HG03108 (cell line): ENCODE measurements at regions not wholly inside any gene's neighbourhood (a gene's known extent, or its start where the extent isn't known, plus 50 kb on each side); places are given as distances from the start of the nearest gene placed in this dataset.
"Not testable (repeated sequence)": the region's sequence is repeated elsewhere in the genome, so short reads cannot be mapped to it uniquely, and the experiment has no call there.

Experiments
- ATAC-seq: cut with Tn5 transposase; IDR thresholded peaks from one replicate; pipeline ENCODE4 v1.9.1; 2021; ENCODE audit warnings: moderate library complexity; ENCODE audit not compliant: unreplicated experiment

GRCh38 chr21:27881331-27881730, 914.4 kb upstream of the ADAMTS5 start:
- ATAC-seq = not testable (repeated sequence)

GRCh38 chr21:27872411-27872810, 905.5 kb upstream of the ADAMTS5 start:
- ATAC-seq = not testable (repeated sequence)

DNA sequence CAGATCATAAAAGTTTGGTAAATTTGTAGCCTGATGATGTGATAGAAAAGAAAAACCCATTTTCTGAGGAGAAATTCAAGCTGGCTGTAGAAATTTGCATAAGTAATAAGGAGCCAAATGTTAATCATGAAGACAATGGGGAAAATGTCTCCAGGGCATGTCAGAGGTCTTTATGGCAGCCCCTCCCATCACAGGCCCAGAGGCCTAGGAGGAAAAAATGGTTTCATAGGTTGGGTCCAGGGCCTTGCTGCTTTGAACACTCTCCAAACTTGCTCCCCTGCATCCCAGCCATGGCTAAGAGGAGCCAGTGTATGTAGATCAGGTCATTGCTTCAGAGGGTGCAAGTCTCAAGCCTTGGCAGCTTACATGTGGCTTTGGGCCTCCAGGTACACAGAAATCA, 903.9 kb upstream of the ADAMTS5 start:
- ATAC-seq = not testable (repeated sequence)

DNA sequence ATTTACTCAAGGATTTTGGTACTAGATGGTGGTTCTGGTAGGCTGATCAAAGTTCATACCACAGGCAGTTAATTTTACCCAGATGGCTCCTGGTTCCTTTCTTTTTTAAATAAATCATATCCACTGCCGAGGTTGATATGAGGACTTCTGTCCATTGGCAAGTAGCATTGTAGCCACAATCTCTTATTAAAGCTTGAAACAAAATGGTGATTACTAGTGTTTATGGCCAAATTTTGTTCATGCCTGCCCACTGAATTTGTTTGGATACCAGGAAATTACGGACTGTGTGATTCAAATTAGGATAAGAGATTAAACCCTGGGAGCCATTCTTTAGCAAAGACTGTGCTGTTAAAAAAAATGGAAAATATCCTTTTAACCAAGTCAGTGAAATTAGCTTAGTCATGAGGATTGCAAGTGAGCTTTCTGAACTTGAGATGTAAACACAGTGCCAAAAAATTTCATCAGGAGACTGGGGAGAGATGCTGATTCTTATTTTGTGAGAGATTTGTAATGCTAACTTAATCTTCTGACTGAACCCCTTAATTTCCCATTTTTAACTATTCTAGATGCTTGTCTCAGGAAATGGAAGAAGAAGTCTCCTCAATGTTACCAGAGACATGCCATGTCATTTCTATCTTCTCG, 893.5 kb upstream of the ADAMTS5 start:
- not testable (repeated sequence) for ATAC-seq

DNA sequence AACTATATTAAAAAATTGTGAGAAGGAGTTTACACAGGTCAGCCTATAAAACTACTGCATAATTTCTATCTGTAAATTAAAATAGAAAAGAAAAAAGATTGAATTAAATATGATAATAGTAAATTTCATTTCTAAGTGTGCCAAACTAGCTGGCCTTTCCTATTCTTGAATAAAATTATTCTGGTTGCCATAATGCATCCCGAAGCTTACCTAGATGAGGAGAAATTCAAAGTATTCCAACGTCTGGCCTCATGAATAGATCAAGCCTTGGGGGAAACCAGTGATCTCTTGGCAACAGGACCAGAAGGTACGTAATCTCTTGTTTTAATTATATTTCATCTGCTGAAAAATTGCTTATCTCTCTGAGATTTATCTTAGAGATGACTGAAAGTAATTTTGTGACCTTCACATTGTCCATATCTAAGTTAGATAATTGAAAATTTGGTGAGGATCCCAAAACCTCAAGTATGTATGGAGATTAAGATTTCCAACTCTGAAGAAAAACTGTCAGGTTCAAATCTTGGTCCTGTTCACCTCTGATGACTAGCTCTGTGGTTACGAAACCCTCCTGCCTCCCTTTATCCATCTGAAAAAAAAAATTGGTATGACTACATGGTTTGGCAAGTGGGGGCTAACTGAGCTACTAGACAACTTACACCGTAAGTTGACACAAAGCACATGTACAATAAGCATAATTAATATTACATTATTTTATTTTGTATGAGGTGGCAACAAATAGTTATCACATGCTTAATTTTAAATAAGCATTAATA, 891.4 kb upstream of the ADAMTS5 start:
- ATAC-seq = not testable (repeated sequence)

GRCh38 chr21:27856988-27857387, 890.1 kb upstream of the ADAMTS5 start:
- ATAC-seq = not testable (repeated sequence)

- no peak for ATAC-seq
These were observed 874.3 kb upstream of the ADAMTS5 start for GRCh38 chr21:27841084-27841672.

GRCh38 chr21:27840262-27840661, 873.4 kb upstream of the ADAMTS5 start:
- ATAC-seq = no peak

DNA sequence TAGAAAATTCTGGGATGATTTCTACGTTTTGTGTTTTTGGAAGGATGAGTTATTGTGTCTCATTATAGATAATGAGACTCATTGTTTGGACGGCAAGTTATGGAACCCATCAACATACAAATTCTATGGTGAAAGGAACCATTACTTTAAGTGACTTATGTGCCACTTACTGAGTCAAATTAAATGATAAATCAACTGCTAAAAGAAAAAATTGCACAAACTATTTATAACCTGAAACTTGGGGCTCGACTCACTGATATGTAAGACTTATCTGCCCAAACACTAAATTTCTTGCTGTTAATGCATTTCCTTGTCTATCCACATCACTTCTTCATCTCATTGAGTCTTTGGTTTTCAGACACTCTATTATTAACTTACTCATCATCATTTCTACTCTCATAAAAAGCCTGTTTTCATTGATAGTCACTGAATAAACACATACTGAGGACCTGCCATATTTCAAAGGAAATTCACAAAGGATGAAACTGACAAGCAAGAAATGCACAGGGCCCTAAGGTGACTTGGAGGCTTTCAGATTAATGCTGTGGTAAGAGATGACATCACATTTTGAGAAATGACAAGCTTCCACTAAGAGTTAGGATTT, 872.7 kb upstream of the ADAMTS5 start:
- ATAC-seq = no peak

DNA sequence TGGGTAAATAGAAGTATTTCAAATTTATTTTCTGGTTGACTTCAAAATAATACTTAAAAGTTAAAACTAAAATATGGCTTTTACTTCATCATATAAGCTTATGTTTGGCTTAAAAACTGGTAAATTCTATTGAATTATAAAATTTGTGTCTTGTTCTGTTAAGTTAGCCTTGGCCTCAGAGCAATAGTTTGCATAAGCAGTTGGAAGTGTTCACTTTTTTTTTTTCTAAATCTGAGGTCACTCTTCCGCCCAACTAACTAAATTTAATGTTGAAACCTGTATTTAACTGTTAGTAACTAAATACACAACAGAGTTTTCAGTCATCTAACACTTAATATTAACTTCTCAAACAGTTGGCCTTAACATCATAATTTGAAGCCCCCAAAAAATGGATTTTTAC, 871.7 kb upstream of the ADAMTS5 start:
- no peak for ATAC-seq

DNA sequence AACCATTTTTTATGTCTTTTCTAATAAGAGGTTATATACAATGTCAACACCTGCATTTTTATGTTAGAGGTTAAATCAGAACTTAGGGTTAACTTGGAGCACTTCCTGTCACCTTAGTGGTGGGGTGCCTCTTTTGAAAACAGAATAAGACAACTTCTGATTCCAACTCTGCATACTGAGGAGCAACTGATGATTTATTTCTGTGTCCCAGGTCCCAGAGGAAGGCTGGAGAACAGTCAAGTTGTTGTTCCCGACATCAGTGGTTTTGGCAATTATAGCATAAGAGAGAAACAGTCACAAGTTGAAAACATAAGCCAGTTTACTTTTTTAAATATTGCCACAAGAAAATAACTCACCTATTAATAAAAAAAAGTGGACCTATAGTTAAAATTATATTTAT, 871.0 kb upstream of the ADAMTS5 start:
- ATAC-seq = no peak

DNA sequence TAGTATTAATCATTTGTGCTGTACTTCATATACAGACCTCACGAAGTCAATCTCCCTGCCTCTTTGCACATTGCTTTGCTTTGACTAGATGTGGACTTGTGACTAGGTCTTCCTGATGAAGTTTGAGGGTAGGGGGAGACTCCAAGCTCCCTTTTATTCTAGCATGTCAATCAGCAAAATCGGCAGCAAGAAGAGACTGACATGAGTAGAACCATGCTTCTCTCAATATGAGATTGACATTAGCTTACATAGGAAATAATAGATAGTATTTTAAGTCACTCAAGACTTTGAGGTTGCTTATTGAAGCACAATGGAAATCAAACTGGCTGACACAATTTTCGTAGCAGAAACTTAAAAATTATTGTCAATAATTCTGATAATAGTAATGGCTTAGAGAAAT, 866.4 kb upstream of the ADAMTS5 start:
- no peak for ATAC-seq

DNA sequence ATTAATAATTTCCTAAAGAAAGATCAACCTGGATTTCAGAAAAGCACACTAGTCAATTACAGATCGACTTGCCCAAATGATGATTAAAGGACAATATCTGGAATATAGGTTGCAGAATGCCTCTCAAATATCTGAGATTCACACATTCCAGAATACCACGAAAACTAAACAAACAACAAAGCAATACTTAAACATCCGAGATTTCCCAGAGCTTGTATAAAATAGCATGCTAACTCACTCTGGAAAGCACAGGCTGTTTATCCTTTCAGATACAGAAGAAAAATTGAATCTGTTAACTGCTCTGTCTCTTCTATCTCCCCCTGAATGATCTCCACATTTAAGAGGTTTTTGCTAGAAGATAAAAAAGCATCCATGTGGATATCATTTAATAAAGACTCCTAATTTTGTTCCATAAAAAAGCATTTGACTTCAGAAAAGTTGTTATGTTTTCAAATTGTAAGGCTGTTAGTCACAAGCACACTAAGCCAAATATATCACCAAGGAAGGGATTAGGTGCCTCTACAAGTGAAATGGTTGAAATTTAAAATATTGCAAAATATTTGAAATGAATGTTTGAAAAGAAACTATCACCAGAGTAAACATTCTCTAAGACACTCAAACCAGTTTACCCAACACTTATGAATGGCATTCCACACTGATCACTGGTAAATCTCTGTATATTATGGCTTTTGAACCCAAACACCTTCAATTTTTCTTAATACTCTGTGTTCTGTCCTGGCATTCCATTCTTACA, 865.1 kb upstream of the ADAMTS5 start:
- no peak for ATAC-seq

DNA sequence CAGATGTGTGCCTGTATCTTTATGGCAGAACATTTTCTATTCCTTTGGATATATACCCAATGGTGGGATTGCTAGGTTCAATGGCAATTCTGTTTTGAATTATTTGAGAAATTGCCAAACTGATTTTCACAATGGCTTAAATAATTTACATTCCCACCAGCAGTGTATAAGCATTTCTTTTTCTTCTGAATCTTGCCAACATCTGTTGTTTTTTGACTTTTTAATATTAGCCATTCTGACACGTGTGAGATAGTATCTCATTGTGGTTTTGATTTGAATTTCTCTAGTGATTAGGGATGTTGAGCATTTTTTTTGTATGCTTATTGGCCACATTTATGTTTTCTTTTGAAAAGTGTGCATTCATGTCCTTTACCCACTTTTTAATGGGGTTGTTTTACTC, 864.3 kb upstream of the ADAMTS5 start:
- ATAC-seq = no peak

DNA sequence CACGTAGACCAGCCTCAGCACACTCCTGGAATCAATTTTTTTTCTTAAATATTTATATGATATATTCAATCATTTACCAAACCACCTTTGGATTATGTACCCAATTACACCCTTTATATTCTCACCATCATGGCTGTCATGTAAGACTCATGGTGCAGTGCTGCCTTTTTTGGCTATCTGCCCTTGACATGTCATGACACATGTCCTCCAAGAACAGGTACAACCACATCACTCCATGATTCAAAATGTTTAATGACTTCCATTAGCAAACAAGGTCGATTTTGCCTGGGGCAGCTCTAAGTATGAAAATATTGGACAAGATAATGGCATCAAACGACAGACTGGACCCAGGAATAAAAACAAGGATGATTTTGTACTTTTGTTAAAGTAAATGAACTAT, 861.1 kb upstream of the ADAMTS5 start:
- ATAC-seq = no peak

GRCh38 chr21:27825035-27825434, 858.1 kb upstream of the ADAMTS5 start:
- no peak for ATAC-seq

DNA sequence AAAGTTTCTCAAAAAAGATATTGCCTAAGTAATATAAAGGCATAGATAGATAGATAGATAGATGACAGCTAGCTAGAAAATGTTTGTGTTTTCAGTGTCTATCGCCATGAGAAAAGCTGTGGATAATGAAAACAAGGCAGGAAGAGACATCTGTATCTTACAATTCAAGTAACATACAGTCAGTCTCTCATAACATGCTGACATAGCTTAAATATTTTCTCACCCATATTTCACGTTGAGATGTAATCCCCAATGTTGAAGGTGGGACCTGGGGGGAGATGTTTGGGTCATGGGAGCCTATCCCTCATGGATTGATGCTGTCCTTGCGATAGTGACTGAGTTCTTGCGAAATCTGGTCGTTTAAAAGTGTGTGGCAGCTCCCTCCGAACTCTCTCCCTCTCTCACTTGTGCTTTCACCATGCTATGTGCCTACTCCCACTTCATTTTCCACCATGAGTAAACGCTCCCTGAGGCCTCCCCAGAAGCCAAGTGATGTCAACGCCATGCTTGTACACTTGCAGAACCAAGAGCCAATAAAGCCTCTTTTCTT, 856.8 kb upstream of the ADAMTS5 start:
- no peak for ATAC-seq

DNA sequence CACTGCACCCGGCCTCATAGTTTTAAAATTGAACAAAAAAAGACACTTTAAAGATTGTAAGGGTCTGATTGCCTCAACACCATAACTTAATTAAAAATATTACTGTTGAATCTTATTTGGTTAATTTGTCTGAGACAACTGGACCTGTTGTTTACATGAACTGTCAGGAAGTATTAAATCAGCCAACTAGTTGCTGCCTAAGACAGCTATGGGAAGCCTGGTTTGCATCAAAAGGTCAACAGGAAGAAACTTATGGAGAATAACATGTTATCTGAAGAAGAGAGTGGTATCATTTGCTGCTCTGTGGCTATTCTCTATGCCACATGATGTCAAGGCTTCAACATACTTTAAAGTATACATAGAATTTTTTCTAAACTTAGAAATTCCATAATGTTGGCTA, 853.5 kb upstream of the ADAMTS5 start:
- no peak for ATAC-seq

- no peak for ATAC-seq
These were observed 852.4 kb upstream of the ADAMTS5 start for GRCh38 chr21:27819299-27819698.

GRCh38 chr21:27818847-27819246, 852.0 kb upstream of the ADAMTS5 start:
- ATAC-seq = no peak
